IMR-90 (cell line): ENCODE measurements at regions not wholly inside any gene's neighbourhood (a gene's known extent, or its start where the extent isn't known, plus 50 kb on each side); places are given as distances from the start of the nearest gene placed in this dataset.

Experiments
- ATAC-seq: fragments of 200-7000 bp; cut with Tn5 transposase; 2 replicates; pipeline ENCODE4 v1.9.1; 2020; ENCODE audit warnings: low read depth, mild to moderate bottlenecking, moderate library complexity
- BruUV-seq: library from RNA; stranded (reverse); fragments of 400-500 nt; replicated peaks from 2 replicates; lab custom pipeline; 2021; lab: Mats Ljungman, UMichigan
- CTCF ChIA-PET: fragments of 300-600 bp; formaldehyde crosslinking; extraction: SDS; loops from one replicate; lab custom pipeline; 2021; ENCODE audit warnings: antibody characterized with exemption; lab: Yijun Ruan, JAX
- POLR2A ChIA-PET: fragments of 300-600 bp; sonication (Branson Sonifier 250); formaldehyde crosslinking; loops from one replicate; lab custom pipeline; 2022; ENCODE audit warnings: antibody characterized with exemption; ENCODE audit not compliant: unreplicated experiment; lab: Charles Lee
- DNase-seq: peaks from one replicate; pipeline ENCODE4 v3.0.0; 2013
- H2AFZ ChIP-seq: replicated peaks from 2 replicates; pipeline ENCODE3; 2013; ENCODE audit warnings: low read length, mild to moderate bottlenecking; ENCODE audit not compliant: poor library complexity
- H2AK5ac ChIP-seq: 2 replicates; pipeline ENCODE4 v1.6.1; 2013; ENCODE audit warnings: low read depth, low read length, inconsistent platforms
- H2AK9ac ChIP-seq: replicated peaks from 2 replicates; pipeline ENCODE3; 2013; ENCODE audit warnings: mild to moderate bottlenecking, low read depth, low read length, moderate library complexity; ENCODE audit not compliant: poor library complexity
- H2BK120ac ChIP-seq: 2 replicates; pipeline ENCODE4 v1.6.1; 2013; ENCODE audit warnings: low read depth, low read length, inconsistent platforms
- H2BK15ac ChIP-seq: 3 replicates; pipeline ENCODE4 v1.6.1; 2013; ENCODE audit warnings: low read depth, low read length, inconsistent platforms
- H2BK20ac ChIP-seq: 2 replicates; pipeline ENCODE4 v1.6.1; 2013; ENCODE audit warnings: low read depth, mild to moderate bottlenecking, inconsistent platforms, low read length, moderate library complexity
- H2BK5ac ChIP-seq: 2 replicates; pipeline ENCODE4 v1.6.1; 2013; ENCODE audit warnings: mild to moderate bottlenecking, low read depth, low read length, inconsistent platforms; ENCODE audit not compliant: poor library complexity, severe bottlenecking
- H3K14ac ChIP-seq: replicated peaks from 2 replicates; pipeline ENCODE4 v1.6.1; 2013; ENCODE audit warnings: low read depth, low read length, inconsistent platforms
- H3K18ac ChIP-seq: 2 replicates; pipeline ENCODE4 v1.6.1; 2013; ENCODE audit warnings: low read depth, low read length, control low read depth
- H3K23ac ChIP-seq: 2 replicates; pipeline ENCODE4 v1.6.1; 2013; ENCODE audit warnings: low read depth, low read length, inconsistent platforms
- H3K27ac ChIP-seq: 2 replicates; pipeline ENCODE4 v1.5.1; 2013; ENCODE audit warnings: mild to moderate bottlenecking, control low read depth, low read length; ENCODE audit not compliant: insufficient read depth
- H3K27me3 ChIP-seq: 2 replicates; pipeline ENCODE4 v1.6.1; 2013; ENCODE audit warnings: low read length; ENCODE audit not compliant: control insufficient read depth, insufficient read depth
- H3K36me3 ChIP-seq: 2 replicates; pipeline ENCODE4 v1.6.1; 2013; ENCODE audit warnings: low read length, mixed read lengths; ENCODE audit not compliant: control insufficient read depth, insufficient read depth
- H3K4ac ChIP-seq: 2 replicates; pipeline ENCODE4 v1.6.1; 2013; ENCODE audit warnings: low read depth, low read length, inconsistent platforms
- H3K4me1 ChIP-seq: 2 replicates; pipeline ENCODE4 v1.6.1; 2013; ENCODE audit warnings: low read length, mixed read lengths; ENCODE audit not compliant: control insufficient read depth, insufficient read depth
- H3K4me2 ChIP-seq: 2 replicates; pipeline ENCODE4 v1.6.1; 2013; ENCODE audit warnings: low read depth, mild to moderate bottlenecking, control low read depth, low read length, moderate library complexity
- H3K4me3 ChIP-seq: 2 replicates; pipeline ENCODE4 v1.5.1; 2013; ENCODE audit warnings: low read depth, mild to moderate bottlenecking, control low read depth, low read length, moderate library complexity; ENCODE audit not compliant: insufficient read depth
- H3K56ac ChIP-seq: 2 replicates; pipeline ENCODE4 v1.6.1; 2013; ENCODE audit warnings: low read length, inconsistent platforms; ENCODE audit not compliant: insufficient read depth; ENCODE audit errors: extremely low read depth
- H3K79me1 ChIP-seq, 2 experiments: 2 replicates each; pipeline ENCODE4 v1.6.1; 2013; ENCODE audit warnings: low read length in 2 of 2, inconsistent platforms in 1 of 2, low read depth in 1 of 2
- H3K9ac ChIP-seq: 2 replicates; pipeline ENCODE4 v1.6.1; 2013; ENCODE audit warnings: low read depth, low read length, control low read depth
- H3K9me1 ChIP-seq: 2 replicates; pipeline ENCODE4 v1.6.1; 2013; ENCODE audit warnings: low read length, inconsistent platforms; ENCODE audit not compliant: insufficient read depth
- H3K9me3 ChIP-seq: 2 replicates; pipeline ENCODE4 v1.6.1; 2013; ENCODE audit warnings: low read length; ENCODE audit not compliant: control insufficient read depth, insufficient read depth
- H4K20me1 ChIP-seq: 2 replicates; pipeline ENCODE4 v1.6.1; 2013; ENCODE audit warnings: low read length, inconsistent platforms; ENCODE audit not compliant: insufficient read depth
- H4K5ac ChIP-seq: 2 replicates; pipeline ENCODE4 v1.6.1; 2013; ENCODE audit warnings: mild to moderate bottlenecking, low read depth, low read length, control low read depth
- H4K8ac ChIP-seq, 2 experiments: 2 replicates each; pipeline ENCODE4 v1.6.1; 2013; ENCODE audit warnings: low read depth in 2 of 2, low read length in 2 of 2, control low read depth in 1 of 2, inconsistent platforms in 1 of 2
- H4K91ac ChIP-seq: 2 replicates; pipeline ENCODE4 v1.6.1; 2013; ENCODE audit warnings: low read depth, low read length, inconsistent platforms; ENCODE audit not compliant: insufficient read depth
- BHLHE40 ChIP-seq: fragments of 150-350 bp; IDR thresholded peaks from 2 replicates; pipeline ENCODE4 v1.6.1; 2016; ENCODE audit warnings: mild to moderate bottlenecking, low read depth, low read length
- FOS ChIP-seq: fragments of 150-350 bp; IDR thresholded peaks from 2 replicates; pipeline ENCODE4 v1.6.1; 2016; ENCODE audit warnings: low read depth, low read length
- RFX5 ChIP-seq: IDR thresholded peaks from 2 replicates; pipeline ENCODE4 v1.8.0; 2012; ENCODE audit warnings: low read depth, mild to moderate bottlenecking, low read length, moderate library complexity
- WGBS, 2 experiments: methylation state at CpG; one replicate each; pipeline versions ENCODE4 v1.1.5 to v1.1.7; 2013; ENCODE audit warnings: missing lambda C conversion rate in 2 of 2; ENCODE audit not compliant: insufficient read length in 1 of 2; ENCODE audit errors: extremely low coverage in 2 of 2; 5-methylcytosine and 5-hydroxymethylcytosine counted together
- dilution Hi-C: fragments of 300-500 bp; cut with HindIII; formaldehyde crosslinking; loops from one replicate; pipeline ENCODE4 v1.14.3; 2018; ENCODE audit warnings: low sequenced_read_pairs; ENCODE audit not compliant: unreplicated experiment
- in situ Hi-C: fragments of 300-500 bp; cut with MboI; formaldehyde crosslinking; loops from 3 replicates; pipeline ENCODE4 v1.14.3; 2019; ENCODE audit warnings: low sequenced_read_pairs, inconsistent platforms, mixed read lengths
- intact Hi-C: fragments of 100-400 bp; cut with micrococcal nuclease; formaldehyde crosslinking; loops from 2 replicates; pipeline ENCODE4 v1.10.0; 2022

GRCh38 chr3:178341636-178342035 lies 194.6 kb upstream of the KCNMB2 start:
- peak overlapping the region; percentile 75 for H3K4ac ChIP-seq
- H2AK9ac ChIP-seq: no peak overlapping the region
- H2AK5ac ChIP-seq: peak overlapping the region; percentile 65; the same call in 1 of the 2 replicates
- peak overlapping the region; percentile 61 for H4K91ac ChIP-seq
- H2BK15ac ChIP-seq: peak overlapping the region; percentile 30; the same call in 1 of the 3 replicates
- dilution Hi-C loops: no loop called here
- TF ChIP-seq FOS: no peak
- TF ChIP-seq RFX5: no peak
- TF ChIP-seq BHLHE40: no peak
- H3K9me1 ChIP-seq: no peaks in the 10 kb centered on the region; the same call in 1 of the 2 replicates
- no peak overlapping the region for H2AFZ ChIP-seq
- H4K8ac ChIP-seq: peak overlapping the region in 1 of 2 experiments; percentile 19; a peak in 1 of 4 replicates
- in situ Hi-C loops: loop anchor here (25.0 kb wide), 1 partner anchor 1279 kb away; no protein-coding TSS in a partner anchor
- ChIA-PET POLR2A (no interaction called here), CTCF (no interaction called here)
- no peaks in the 10 kb centered on the region for H3K36me3 ChIP-seq
- H3K4me3 ChIP-seq: no peak overlapping the region
- H3K56ac ChIP-seq: no peak overlapping the region
- no peak for ATAC-seq
- H3K23ac ChIP-seq: no peak overlapping the region
- H4K20me1 ChIP-seq: no peaks in the 10 kb centered on the region
- peak overlapping the region; percentile 47 for H2BK120ac ChIP-seq
- H3K27ac ChIP-seq: no peak overlapping the region
- no CpG with 5 or more reads among the region's 7 CpGs for WGBS, 2 experiments
- no peaks in the 10 kb centered on the region for H3K79me1 ChIP-seq
- intact Hi-C loops: no loop called here
- no peaks in the 10 kb centered on the region for H3K9me3 ChIP-seq
- H4K5ac ChIP-seq: no peak overlapping the region
- no peak overlapping the region for H3K9ac ChIP-seq
- no peaks in the 10 kb centered on the region for H3K27me3 ChIP-seq
- no TSS peak for BruUV-seq
- no peak overlapping the region for H3K4me2 ChIP-seq
- no peak overlapping the region for H2BK5ac ChIP-seq
- no peak overlapping the region for H3K14ac ChIP-seq
- peaks cover 2% of the 10 kb centered on the region for H3K4me1 ChIP-seq
- peak overlapping the region; percentile 58; the same call in 1 of the 2 replicates for H2BK20ac ChIP-seq
- H3K18ac ChIP-seq: peak overlapping the region; percentile 64
- no peak for DNase-seq
